DMS79 treated with DMSO at 0.1 percent for 48 hours (cell line): ENCODE measurements at regions not wholly inside any gene's neighbourhood (a gene's known extent, or its start where the extent isn't known, plus 50 kb on each side); places are given as distances from the start of the nearest gene placed in this dataset.
"Not testable (repeated sequence)": the region's sequence is repeated elsewhere in the genome, so short reads cannot be mapped to it uniquely, and the experiment has no call there.

ENCODE experiments used
- DNase-seq: peaks from one replicate; lab custom pipeline; 2025; lab: John Stamatoyannopoulos, UW

DNA sequence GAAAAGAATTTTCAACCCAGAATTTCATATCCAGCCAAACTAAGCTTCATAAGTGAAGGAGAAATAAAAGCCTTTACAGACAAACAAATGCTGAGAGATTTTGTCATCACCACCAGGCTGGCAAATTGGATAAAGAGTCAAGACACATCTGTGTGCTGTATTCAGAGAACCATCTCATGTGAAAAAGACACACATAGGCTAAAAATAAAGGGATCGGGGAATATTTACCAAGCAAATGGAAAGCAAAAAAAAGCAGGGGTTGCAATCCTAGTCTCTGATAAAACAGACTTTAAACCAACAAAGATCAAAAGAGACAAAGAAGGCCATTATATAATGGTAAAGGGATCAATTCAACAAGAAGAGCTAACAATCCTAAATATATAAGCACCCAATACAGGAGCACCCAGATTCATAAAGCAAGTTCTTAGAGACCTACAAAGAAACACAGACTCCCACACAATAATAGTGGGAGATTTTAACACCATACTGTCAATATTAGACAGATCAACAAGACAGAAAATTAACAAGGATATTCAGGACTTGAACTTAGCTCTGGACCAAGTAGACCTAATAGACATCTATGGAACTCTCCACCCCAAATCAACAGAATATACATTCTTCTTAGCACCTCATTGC lies 55.9 kb upstream of the ACSM6 start:
- not testable (repeated sequence) for DNase-seq

- no peak for DNase-seq
Measured at GRCh38 chr10:95134490-95134889, 59.5 kb upstream of the ACSM6 start.

- DNase-seq, result no peak
Measured at GRCh38 chr10:95133997-95134396, 60.0 kb upstream of the ACSM6 start.

- DNase-seq, result no peak
Measured at GRCh38 chr10:95133016-95133752, 60.9 kb upstream of the ACSM6 start.

DNA sequence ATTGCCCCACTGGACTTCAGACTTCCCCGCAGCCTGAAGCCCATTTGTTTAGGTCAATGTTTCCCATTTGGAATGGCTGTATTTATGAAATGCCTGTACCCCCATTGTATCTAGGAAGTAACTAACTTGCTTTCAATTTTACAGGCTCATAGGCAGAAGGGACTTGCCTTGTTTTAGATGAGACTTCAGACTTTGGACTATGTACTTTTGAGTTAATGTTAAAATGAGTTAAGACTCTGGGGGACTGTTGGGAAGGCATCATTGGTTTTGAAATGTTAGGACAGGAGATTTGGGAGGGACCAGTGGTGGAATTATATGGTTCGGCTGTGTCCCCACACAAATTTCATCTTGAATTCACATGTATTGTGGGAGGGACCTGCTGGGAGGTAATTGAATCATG lies 61.1 kb upstream of the CYP2C8 start:
- DNase-seq, result not testable (repeated sequence)

- peak; percentile 0 for DNase-seq
Measured at GRCh38 chr10:95125582-95125981, 56.3 kb upstream of the CYP2C8 start.

GRCh38 chr10:95122736-95123135 lies 53.4 kb upstream of the CYP2C8 start:
- DNase-seq, result no peak

- DNase-seq, result no peak
Measured at GRCh38 chr10:95121904-95122303, 52.6 kb upstream of the CYP2C8 start.
